HG02943 (cell line): ENCODE measurements at regions not wholly inside any gene's neighbourhood (a gene's known extent, or its start where the extent isn't known, plus 50 kb on each side); places are given as distances from the start of the nearest gene placed in this dataset.
"Not testable (repeated sequence)": the region's sequence is repeated elsewhere in the genome, so short reads cannot be mapped to it uniquely, and the experiment has no call there.

Source experiments
- ATAC-seq: cut with Tn5 transposase; IDR thresholded peaks from one replicate; pipeline ENCODE4 v1.9.1; 2021; ENCODE audit warnings: mild to moderate bottlenecking, low read depth, moderate library complexity; ENCODE audit not compliant: unreplicated experiment

GRCh38 chr6:6747371-6747770 is 158.9 kb downstream of the LY86 start:
- no peak for ATAC-seq

DNA sequence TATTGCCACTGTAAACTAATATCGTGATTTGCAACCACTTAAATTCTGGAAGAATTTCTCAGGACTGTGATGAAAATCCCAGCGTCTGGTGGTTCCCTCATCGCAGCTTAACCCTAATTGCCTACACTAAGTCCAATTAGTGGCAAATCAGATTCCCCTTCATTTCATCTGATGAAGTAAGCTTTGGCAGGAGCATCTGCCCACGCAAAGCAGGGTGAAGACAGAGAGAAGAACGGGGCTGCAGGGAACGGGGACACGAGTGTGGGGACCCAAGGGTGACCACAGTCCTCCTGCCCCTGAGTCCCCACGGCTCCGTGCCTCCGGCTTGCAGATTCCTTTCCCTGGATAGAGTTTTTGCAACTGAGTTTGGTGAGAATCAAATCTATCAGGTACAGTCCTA is 159.5 kb downstream of the LY86 start:
- no peak for ATAC-seq

- ATAC-seq: no peak
Measured at GRCh38 chr6:6749702-6750491, 161.4 kb downstream of the LY86 start.

DNA sequence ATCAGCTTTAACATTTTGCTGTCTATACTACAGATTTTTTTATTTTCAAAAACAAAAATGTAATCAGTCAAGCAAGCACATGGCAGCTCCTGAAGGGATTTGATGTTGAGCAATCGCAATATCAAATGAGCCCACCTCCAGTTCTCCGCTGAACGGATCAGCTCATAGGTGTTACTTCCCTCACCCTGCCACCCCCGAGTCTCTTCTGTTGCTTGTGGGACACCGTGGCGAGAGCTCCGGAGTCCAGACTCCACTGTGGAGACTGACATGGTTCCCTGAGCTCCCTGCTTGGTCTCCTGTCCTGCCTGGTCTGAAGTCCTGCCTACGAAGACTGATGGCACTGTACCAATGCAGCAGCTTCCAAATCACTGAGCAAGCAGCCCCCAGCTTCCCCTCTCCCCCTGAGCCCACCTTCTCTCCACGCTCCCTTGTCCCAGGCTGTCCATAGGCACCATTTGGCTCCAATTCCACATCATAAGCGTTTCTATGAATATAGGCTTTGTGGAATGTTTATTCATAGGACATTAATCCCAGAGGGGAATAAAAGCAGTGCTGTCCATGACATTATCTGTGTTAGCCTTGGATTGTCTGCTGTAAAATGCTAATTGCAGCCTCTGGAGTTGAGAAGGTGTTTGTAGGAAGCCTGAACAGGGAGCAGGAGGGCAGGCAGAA is 162.2 kb downstream of the LY86 start:
- ATAC-seq: no peak

DNA sequence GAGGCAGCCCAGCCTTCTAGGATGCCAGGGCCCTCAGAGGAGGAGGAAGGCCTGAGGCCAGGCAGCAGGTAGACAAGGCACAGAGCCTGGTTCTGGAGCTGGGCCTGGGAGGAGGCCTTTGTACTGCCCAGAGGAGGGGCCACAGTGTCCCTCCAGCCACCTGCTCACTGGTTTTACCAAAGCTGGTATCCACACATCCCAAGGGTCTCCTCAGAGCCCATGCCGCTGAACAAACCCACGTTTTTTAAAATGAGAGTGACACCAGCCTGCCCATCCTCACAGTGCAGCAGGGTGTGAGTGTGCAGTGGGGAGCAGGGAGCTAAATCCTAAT is 162.7 kb downstream of the LY86 start:
- ATAC-seq: no peak

DNA sequence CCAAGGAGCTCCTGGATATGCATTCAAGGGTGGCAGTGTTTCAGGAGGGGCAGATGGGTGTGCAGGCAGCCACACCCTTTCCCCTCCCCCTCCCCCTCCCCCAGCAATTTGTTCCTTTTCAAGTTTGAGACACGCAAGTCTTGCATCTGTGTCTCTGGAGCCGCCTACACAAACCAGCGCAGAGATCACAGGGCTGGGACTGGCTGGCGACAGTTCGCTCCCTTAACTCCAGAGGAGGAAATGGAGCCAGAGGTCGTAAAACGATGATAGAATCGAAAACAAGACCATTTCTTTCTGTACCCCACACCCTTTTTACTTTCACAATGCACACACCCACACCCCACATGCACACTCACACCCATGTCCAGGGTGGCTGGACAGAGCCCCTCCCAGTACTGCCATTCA is 163.1 kb downstream of the LY86 start:
- no peak for ATAC-seq

- no peak for ATAC-seq
Measured at GRCh38 chr6:6752129-6752528, 163.6 kb downstream of the LY86 start.

GRCh38 chr6:6753301-6753700 is 164.8 kb downstream of the LY86 start:
- no peak for ATAC-seq

DNA sequence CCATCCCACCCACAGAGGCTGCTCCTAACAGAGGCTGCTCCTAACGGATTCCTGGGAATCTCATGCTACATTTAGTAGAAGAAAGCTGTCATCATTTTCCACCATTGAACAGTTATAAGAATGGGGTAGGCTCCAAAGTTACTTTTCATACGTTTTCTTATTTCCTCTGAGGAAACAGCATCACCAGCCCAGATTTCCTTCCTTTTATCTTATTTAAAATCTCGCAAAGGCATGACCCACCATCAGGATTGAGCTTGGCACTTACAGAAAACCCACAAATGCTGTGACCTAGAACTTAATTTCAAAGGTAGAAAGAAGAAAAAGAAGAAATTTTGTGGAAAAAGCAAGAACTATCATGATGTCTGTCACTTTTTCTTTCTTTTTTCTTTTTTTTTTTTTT is 168.0 kb downstream of the LY86 start:
- no peak for ATAC-seq

DNA sequence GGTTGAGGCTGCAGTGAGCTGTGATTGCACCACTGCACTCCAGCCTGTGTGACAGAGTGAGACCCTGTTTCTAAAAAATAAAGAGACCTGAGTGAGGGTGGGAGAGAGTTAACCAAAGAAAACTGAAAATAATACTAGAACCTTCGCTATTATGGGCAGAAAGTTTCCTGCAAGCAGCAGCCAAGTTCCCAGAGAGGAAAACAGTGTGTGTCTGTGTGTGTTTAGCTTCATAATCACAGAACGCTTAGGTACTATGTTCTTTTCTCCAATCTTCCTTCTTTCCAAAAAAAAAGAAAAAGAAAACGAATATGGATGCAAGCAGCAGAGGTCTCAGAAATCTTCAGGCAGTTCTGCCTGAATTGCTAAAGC is 170.0 kb downstream of the LY86 start:
- ATAC-seq: no peak

GRCh38 chr6:6758915-6759654 is 170.6 kb downstream of the LY86 start:
- no peak for ATAC-seq

GRCh38 chr6:6760002-6760401 is 171.5 kb downstream of the LY86 start:
- ATAC-seq: no peak

DNA sequence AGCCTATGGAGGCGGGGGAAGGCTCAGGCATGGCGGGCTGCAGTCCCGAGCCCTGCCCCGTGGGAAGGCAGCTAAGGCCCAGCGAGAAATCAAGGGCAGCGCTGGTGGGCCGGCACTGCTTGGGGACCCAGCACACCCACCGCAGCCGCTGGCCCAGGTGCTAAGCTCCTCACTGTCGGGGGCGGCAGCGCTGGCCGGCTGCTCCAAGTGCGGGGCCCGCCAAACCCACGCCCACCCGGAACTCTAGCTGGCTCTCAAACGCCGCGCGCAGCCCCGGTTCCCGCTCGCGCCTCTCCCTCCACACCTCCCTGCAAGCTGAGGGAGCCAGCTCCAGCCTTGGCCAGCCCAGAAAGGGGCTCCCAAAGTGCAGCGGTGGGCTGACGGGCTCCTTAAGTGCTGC is 174.0 kb downstream of the LY86 start:
- not testable (repeated sequence) for ATAC-seq

DNA sequence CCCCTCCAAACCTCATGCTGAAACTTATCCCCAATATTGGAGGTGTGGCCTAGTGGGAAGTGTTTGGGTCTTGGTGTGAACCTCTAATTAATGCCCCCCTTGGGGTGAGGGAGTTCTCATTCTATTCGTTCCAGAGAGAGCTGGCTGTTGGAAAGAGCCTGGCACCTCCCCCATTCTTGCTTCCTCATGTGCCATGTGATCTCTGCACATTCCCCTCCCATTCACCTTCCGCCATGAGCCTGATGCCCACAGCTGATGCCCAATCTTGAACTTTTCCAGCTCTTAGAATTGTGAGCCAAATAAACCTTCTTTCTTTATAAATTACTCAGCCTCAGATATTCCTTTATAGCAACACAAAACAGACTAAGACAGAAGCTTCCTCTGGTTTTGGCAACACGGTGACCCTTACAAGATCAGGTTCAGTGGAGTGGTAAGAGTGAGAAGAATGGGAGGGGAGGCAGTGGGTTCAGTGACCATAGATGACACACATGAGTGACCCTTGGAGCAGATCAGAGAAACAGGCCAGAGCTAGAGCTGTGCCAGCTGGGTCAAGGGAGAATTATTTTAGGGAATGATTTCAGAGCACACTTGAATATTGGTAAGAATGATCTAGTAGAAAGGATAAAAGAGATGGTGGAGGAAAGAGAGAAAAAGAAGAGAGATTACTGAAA is 176.4 kb downstream of the LY86 start:
- no peak for ATAC-seq

GRCh38 chr6:6766230-6766905 is 177.8 kb downstream of the LY86 start:
- no peak for ATAC-seq

DNA sequence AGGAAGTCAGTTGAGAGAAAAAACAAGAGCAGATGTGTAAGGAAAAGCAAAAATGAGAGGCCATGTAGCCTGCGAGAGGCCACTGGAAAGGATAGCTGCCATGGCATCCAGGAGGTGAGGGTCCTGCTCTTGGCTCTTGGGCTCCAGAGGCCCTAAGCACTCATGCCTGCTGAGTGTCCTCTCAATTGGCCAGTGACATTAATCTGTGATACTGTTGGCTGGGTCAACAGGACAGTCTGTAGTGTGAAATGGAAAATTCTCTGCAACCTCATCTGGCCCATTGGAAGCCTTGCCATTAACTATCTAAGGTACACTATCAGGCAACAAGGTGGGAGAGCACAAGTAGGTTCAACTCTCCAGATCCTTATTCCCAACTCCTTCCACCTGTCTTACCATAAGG is 180.9 kb downstream of the LY86 start:
- ATAC-seq: no peak

DNA sequence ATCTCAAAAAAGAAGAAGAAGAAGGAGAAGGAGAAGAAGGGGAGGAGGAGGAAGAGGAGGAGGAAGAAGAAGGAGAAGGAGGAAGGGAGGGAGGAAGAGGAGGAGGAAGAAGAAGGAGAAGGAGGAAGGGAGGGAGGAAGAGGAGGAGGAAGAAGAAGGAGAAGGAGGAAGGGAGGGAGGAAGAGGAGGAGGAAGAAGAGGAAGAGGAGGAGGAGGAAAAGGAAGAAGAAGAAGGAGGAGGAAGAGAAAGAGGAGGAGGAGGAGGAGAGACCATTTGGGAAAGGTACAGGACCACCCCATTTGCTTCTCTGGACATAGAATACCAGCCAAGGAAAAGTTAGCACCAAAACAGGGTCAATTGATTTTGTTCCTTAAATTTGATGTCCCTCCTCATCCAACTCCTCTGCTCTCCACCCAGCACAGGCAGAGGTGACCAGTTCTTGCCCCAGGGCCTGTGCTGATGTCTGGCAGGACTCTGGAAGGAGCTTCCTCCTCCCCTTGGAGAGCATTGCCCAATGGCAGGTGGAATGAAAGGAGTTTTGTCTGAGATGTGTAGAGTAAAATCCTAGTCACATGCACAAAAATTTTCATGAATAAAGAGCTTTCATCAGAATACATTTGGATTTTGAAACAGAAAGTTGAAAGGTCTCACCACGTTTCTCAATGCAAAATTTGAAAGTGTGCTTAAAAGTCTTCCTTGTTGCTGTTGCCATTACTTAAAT is 182.9 kb downstream of the LY86 start:
- no peak for ATAC-seq

- no peak for ATAC-seq
Measured at GRCh38 chr6:6771964-6772363, 183.4 kb downstream of the LY86 start.

- ATAC-seq: no peak
Measured at GRCh38 chr6:6772751-6773150, 184.2 kb downstream of the LY86 start.

- no peak for ATAC-seq
Measured at GRCh38 chr6:6775074-6775473, 186.6 kb downstream of the LY86 start.
